CD8-positive, alpha-beta memory T cell (primary cell): ENCODE measurements at regions not wholly inside any gene's neighbourhood (a gene's known extent, or its start where the extent isn't known, plus 50 kb on each side); places are given as distances from the start of the nearest gene placed in this dataset.

ENCODE experiments used
- CTCF ChIA-PET: fragments of 350-600 bp; sonication (Branson Sonifier 250); formaldehyde crosslinking; loops from one replicate; lab custom pipeline; 2021; ENCODE audit warnings: antibody characterized with exemption; lab: Charles Lee
- POLR2A ChIA-PET: fragments of 350-600 bp; sonication (Branson Sonifier 250); formaldehyde crosslinking; loops from one replicate; lab custom pipeline; 2021; ENCODE audit warnings: antibody characterized with exemption; lab: Charles Lee
- DNase-seq, 5 donors: peaks; one replicate each; pipeline versions ENCODE4 v3.0.0 to v3.0.0-alpha.2; 2020 to 2022; ENCODE audit warnings: mixed read lengths in 1 of 5
- H3K27ac ChIP-seq: one replicate; pipeline ENCODE4 v1.7.0; 2013; ENCODE audit warnings: low read depth, mild to moderate bottlenecking, low read length, moderate library complexity
- H3K27me3 ChIP-seq: 2 replicates; pipeline ENCODE4 v1.7.0; 2013; ENCODE audit warnings: low read length, mild to moderate bottlenecking; ENCODE audit not compliant: insufficient read depth, poor library complexity, severe bottlenecking
- H3K36me3 ChIP-seq: 2 replicates; pipeline ENCODE4 v1.7.0; 2013; ENCODE audit warnings: mild to moderate bottlenecking, low read length, moderate library complexity; ENCODE audit not compliant: insufficient read depth
- H3K4me1 ChIP-seq: 2 replicates; pipeline ENCODE4 v1.7.0; 2013; ENCODE audit warnings: mild to moderate bottlenecking, low read length, moderate library complexity; ENCODE audit not compliant: insufficient read depth
- H3K4me3 ChIP-seq: 2 replicates; pipeline ENCODE4 v1.7.0; 2013; ENCODE audit warnings: mild to moderate bottlenecking, low read length
- H3K9me3 ChIP-seq: 2 replicates; pipeline ENCODE4 v1.7.0; 2013; ENCODE audit warnings: mild to moderate bottlenecking, low read length
- H3K27ac Mint-ChIP-seq, 8 donors: one replicate each; pipeline ENCODE4 v1.8.0; 2020 to 2021; ENCODE audit warnings: mixed read lengths in 8 of 8, mild to moderate bottlenecking in 6 of 8, inconsistent platforms in 3 of 8, moderate library complexity in 3 of 8
- H3K27me3 Mint-ChIP-seq, 2 donors: one replicate each; pipeline ENCODE4 v1.8.0; 2020 to 2021; ENCODE audit warnings: mixed read lengths in 2 of 2, mild to moderate bottlenecking in 1 of 2, moderate library complexity in 1 of 2
- H3K36me3 Mint-ChIP-seq, 3 donors: one replicate each; pipeline ENCODE4 v1.8.0; 2020 to 2021; ENCODE audit warnings: mixed read lengths in 3 of 3, inconsistent platforms in 1 of 3, mild to moderate bottlenecking in 1 of 3
- H3K4me1 Mint-ChIP-seq, 3 donors: one replicate each; pipeline ENCODE4 v1.8.0; 2020 to 2021; ENCODE audit warnings: mixed read lengths in 3 of 3, inconsistent platforms in 1 of 3, mild to moderate bottlenecking in 1 of 3
- H3K4me3 Mint-ChIP-seq, 7 donors: one replicate each; pipeline ENCODE4 v1.8.0; 2020 to 2021; ENCODE audit warnings: mixed read lengths in 7 of 7, mild to moderate bottlenecking in 6 of 7, moderate library complexity in 4 of 7, inconsistent platforms in 2 of 7
- H3K9me3 Mint-ChIP-seq, 5 donors: one replicate each; pipeline ENCODE4 v1.8.0; 2020 to 2022; ENCODE audit warnings: mixed read lengths in 5 of 5, mild to moderate bottlenecking in 3 of 5, moderate library complexity in 2 of 5, inconsistent platforms in 1 of 5

DNA sequence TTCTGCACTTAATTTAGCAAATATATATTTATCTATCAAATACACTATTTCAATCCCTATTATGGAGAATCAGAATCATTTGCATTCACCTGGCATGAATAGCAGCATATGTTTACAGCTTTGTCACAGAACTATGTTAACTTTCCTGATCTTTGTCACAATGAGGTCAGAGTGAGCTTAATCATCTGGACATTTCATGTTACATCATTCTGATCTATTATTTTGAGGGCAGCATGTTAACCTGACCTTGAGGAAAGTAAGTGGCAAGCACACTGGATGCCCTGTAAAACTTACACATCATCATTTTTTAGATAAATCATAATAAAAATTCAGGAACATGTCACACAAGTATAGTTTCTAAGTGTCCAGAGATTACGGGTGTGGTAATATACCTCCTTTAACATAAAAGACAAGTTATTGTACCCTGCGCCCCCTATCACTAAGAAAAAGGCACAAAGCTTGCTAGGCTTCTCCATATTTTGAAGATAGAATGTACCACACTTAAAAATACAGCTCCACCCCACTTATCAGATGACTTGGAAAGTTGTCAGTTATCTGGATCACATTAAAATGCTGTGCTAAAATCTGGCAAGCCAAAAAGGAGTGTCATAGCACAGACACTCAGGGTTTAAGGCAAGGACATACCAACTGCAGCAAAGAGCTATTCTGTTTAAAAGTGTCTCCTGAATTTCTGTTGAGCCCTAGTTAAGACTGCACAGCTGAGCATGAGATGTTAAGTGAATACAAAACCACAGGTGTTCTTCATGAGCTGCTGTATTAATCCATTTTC is 182.7 kb upstream of the FAT4 start:
- POLR2A ChIA-PET: no interaction called here
- Histone ChIP-seq H3K4me3 (no peak overlapping the region), H3K27me3 (no peaks in the 10 kb centered on the region), H3K27ac (no peak overlapping the region), H3K4me1 (no peaks in the 10 kb centered on the region), H3K36me3 (no peaks in the 10 kb centered on the region), H3K9me3 (no peaks in the 10 kb centered on the region)
- H3K4me1 Mint-ChIP-seq: no peaks in the 10 kb centered on the region
- H3K27ac Mint-ChIP-seq: no peak overlapping the region
- CTCF ChIA-PET: no interaction called here
- peaks cover 0 to 11% (median 0%) of the 10 kb centered on the region in 5 donors for H3K9me3 Mint-ChIP-seq
- no peak for DNase-seq
- H3K36me3 Mint-ChIP-seq: no peaks in the 10 kb centered on the region
- H3K4me3 Mint-ChIP-seq: no peak overlapping the region
- H3K27me3 Mint-ChIP-seq: no peaks in the 10 kb centered on the region

DNA sequence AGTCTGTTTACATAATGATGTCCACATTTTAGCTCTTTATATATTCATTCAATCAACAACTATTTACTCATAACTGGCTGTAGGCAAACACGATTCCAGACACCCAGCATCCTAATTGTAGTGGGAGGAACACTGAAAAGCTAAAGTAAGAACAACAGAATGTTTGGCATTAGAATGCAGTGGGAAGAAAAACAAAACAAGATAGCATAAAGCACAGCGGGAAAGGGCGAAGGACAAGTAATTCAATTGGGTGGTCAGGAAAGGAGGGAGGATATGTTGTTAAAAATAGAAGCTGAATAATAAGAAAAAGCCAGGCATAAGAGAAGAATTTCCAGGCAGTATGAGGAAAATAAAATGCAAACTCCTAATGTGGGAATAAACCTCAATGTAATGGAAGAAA is 189.5 kb upstream of the FAT4 start:
- Mint-ChIP-seq H3K9me3 (peaks cover 0 to 7% (median 0%) of the 10 kb centered on the region in 5 donors), H3K27ac (no peak overlapping the region), H3K27me3 (no peaks in the 10 kb centered on the region), H3K36me3 (no peaks in the 10 kb centered on the region), H3K4me1 (no peaks in the 10 kb centered on the region), H3K4me3 (no peak overlapping the region)
- no peaks in the 10 kb centered on the region for H3K36me3 ChIP-seq
- DNase-seq: no peak
- H3K4me1 ChIP-seq: no peaks in the 10 kb centered on the region
- H3K4me3 ChIP-seq: no peak overlapping the region
- CTCF ChIA-PET: no interaction called here
- H3K27me3 ChIP-seq: no peaks in the 10 kb centered on the region
- H3K27ac ChIP-seq: no peak overlapping the region
- no peaks in the 10 kb centered on the region for H3K9me3 ChIP-seq
- POLR2A ChIA-PET: no interaction called here

DNA sequence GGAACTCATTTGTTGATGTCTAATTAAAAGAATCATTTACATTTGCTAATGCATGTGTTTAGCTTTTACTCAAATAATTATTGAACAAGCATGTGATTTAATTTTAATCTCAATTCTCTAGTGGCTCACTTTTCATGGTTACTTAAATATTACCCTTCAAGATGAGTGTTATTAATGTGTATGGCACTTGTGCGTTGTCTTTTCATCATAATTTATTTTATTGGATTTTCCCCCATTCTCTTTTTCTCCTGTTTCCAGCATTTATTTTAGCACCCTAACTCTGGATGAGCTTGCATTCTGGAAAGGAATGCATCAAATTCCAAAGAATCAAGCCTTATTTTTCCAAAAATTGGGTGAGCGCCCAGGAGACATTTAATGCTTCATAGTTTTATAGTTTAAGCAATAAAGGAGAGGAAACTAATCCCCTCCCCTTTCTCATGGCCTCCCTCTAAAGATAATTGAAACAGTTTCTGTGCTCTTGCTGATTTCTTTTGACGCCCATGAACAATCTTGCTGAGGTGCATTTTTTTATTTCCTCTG is 191.1 kb upstream of the FAT4 start:
- H3K27ac Mint-ChIP-seq: no peak overlapping the region
- DNase-seq: no peak
- H3K36me3 Mint-ChIP-seq: no peaks in the 10 kb centered on the region
- POLR2A ChIA-PET: no interaction called here
- Histone ChIP-seq H3K4me1 (no peaks in the 10 kb centered on the region), H3K27me3 (no peaks in the 10 kb centered on the region), H3K9me3 (no peaks in the 10 kb centered on the region), H3K27ac (no peak overlapping the region), H3K36me3 (no peaks in the 10 kb centered on the region), H3K4me3 (no peak overlapping the region)
- CTCF ChIA-PET: no interaction called here
- H3K4me1 Mint-ChIP-seq: no peaks in the 10 kb centered on the region
- no peaks in the 10 kb centered on the region for H3K27me3 Mint-ChIP-seq
- no peak overlapping the region for H3K4me3 Mint-ChIP-seq
- peaks cover 0 to 10% (median 0%) of the 10 kb centered on the region in 5 donors for H3K9me3 Mint-ChIP-seq

DNA sequence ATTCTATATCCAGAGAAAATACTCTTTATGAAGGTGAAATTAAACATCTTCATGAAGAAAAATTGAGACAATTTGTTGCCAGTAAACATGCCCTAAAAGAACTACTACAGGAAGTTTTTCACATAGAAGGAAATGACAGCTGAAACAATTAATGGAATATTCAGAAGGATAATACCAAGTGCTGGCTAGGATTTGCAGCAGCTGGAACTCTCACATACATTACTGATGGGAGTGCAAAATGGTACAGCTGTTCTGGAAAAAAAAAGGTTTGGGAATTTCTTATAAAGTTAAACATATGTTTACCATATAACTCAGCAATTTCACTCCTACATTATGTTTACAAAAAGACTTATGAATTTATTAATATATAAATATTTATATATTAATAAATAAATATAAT is 193.2 kb upstream of the FAT4 start:
- Mint-ChIP-seq H3K27ac (no peak overlapping the region), H3K4me3 (no peak overlapping the region), H3K36me3 (no peaks in the 10 kb centered on the region), H3K9me3 (peaks cover 0 to 7% (median 0%) of the 10 kb centered on the region in 5 donors), H3K4me1 (no peaks in the 10 kb centered on the region), H3K27me3 (no peaks in the 10 kb centered on the region)
- ChIA-PET CTCF (no interaction called here), POLR2A (no interaction called here)
- DNase-seq: no peak
- no peak overlapping the region for H3K27ac ChIP-seq
- no peak overlapping the region for H3K4me3 ChIP-seq
- no peaks in the 10 kb centered on the region for H3K27me3 ChIP-seq
- no peaks in the 10 kb centered on the region for H3K9me3 ChIP-seq
- H3K4me1 ChIP-seq: no peaks in the 10 kb centered on the region
- H3K36me3 ChIP-seq: no peaks in the 10 kb centered on the region

DNA sequence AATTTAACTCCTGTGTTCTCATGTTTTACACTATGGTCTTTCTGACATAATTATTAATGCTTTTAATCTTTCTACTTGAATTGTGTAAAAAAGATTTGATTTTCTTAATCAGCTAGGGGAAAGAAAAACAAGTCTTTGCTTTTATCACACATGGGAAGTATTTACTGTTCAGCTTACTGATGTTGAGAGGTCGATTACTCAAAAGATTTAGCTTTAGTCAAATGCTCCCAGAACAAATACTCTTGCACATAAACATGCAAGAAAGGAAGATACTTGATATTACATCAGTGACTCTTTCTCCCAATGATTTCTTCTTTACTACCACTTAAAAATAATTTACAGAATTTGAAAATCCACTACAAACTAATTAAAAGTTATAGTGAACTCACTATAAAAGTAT is 198.3 kb upstream of the FAT4 start:
- no peaks in the 10 kb centered on the region for H3K4me1 ChIP-seq
- H3K27ac ChIP-seq: no peak overlapping the region
- Mint-ChIP-seq H3K4me1 (no peaks in the 10 kb centered on the region), H3K4me3 (no peak overlapping the region), H3K9me3 (peaks cover 0 to 12% (median 2%) of the 10 kb centered on the region in 5 donors), H3K27ac (no peak overlapping the region), H3K36me3 (no peaks in the 10 kb centered on the region), H3K27me3 (no peaks in the 10 kb centered on the region)
- no peaks in the 10 kb centered on the region for H3K36me3 ChIP-seq
- H3K9me3 ChIP-seq: no peaks in the 10 kb centered on the region
- ChIA-PET POLR2A (no interaction called here), CTCF (no interaction called here)
- DNase-seq: no peak
- no peaks in the 10 kb centered on the region for H3K27me3 ChIP-seq
- no peak overlapping the region for H3K4me3 ChIP-seq

DNA sequence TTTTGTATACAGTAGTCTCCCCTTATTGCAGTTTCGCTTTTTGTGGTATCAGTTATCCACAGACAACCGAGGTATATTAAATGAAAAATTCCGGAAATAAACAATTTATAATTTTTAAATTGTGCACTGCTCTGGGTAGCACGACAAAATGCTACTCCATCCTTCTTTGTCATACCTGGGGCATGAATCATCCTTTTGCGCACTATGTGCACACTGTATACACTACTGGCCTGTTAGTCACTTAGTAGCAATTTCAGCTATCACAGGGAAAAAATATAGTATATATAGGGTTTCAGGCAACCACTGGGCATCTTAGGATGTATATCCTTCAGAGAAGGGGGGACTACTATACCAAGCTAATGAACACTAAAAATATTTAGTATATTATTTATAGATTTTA is 198.8 kb upstream of the FAT4 start:
- Histone ChIP-seq H3K27ac (no peak overlapping the region), H3K36me3 (no peaks in the 10 kb centered on the region), H3K4me3 (no peak overlapping the region), H3K27me3 (no peaks in the 10 kb centered on the region), H3K9me3 (no peaks in the 10 kb centered on the region), H3K4me1 (no peaks in the 10 kb centered on the region)
- Mint-ChIP-seq H3K27ac (no peak overlapping the region), H3K27me3 (no peaks in the 10 kb centered on the region), H3K4me3 (no peak overlapping the region), H3K9me3 (peaks cover 0 to 16% (median 2%) of the 10 kb centered on the region in 5 donors), H3K4me1 (no peaks in the 10 kb centered on the region), H3K36me3 (no peaks in the 10 kb centered on the region)
- CTCF ChIA-PET: no interaction called here
- no peak for DNase-seq
- POLR2A ChIA-PET: no interaction called here

DNA sequence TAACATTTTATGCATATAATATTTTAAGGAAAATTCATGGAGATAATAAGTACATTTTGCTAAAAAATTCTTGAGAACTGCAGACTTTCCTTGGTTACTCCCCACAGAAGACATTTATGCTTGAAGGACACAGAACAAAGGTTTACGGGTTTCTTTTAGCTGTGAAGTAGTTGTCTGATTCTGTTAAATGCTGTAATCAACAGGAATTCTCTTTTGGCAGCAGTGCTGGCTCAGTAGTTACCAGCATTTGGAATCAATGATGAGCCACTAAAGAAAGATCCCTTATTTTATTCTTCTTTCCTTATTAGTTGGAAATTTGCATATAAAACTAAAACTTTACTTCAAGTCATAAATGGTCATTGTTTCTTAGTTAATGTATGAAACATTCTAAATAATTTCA is 199.3 kb upstream of the FAT4 start:
- Mint-ChIP-seq H3K27ac (no peak overlapping the region), H3K36me3 (no peaks in the 10 kb centered on the region)
- no peaks in the 10 kb centered on the region for H3K4me1 ChIP-seq

DNA sequence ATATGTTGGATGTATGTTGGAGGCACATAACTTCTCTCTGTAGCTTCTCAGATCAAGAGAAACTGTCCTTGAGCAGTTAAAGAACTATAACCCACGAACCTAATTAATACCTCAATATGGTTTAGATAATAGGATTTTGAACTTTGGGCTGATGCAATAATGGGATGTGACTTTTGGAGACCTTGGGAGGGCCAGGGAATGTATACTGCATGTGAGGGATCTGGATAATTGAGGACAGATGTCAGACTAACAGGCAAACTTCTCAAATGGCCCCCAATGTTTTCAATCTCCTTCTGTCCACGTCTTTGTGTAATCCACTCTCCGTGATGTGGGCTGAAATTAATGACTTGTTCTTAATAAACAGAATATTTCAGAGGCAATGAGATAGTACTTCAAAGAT is 202.2 kb upstream of the FAT4 start:
- Mint-ChIP-seq H3K9me3 (peaks cover 0 to 13% (median 2%) of the 10 kb centered on the region in 5 donors), H3K27ac (no peak overlapping the region), H3K36me3 (no peaks in the 10 kb centered on the region), H3K4me1 (no peaks in the 10 kb centered on the region), H3K4me3 (no peak overlapping the region), H3K27me3 (no peaks in the 10 kb centered on the region)
- H3K27me3 ChIP-seq: no peaks in the 10 kb centered on the region
- no peak for DNase-seq
- H3K9me3 ChIP-seq: no peaks in the 10 kb centered on the region
- CTCF ChIA-PET: no interaction called here
- H3K27ac ChIP-seq: no peak overlapping the region
- H3K4me1 ChIP-seq: no peaks in the 10 kb centered on the region
- H3K36me3 ChIP-seq: no peaks in the 10 kb centered on the region
- POLR2A ChIA-PET: no interaction called here
- no peak overlapping the region for H3K4me3 ChIP-seq

More for the DNA sequence above, 199.3 kb upstream of the FAT4 start:
- ChIA-PET POLR2A (no interaction called here), CTCF (no interaction called here)
- DNase-seq: no peak
- H3K9me3 Mint-ChIP-seq: peaks cover 0 to 16% (median 2%) of the 10 kb centered on the region in 5 donors
- H3K4me3 Mint-ChIP-seq: no peak overlapping the region
- no peaks in the 10 kb centered on the region for H3K9me3 ChIP-seq
- H3K27me3 Mint-ChIP-seq: no peaks in the 10 kb centered on the region
- H3K4me3 ChIP-seq: no peak overlapping the region
- no peaks in the 10 kb centered on the region for H3K27me3 ChIP-seq
- H3K27ac ChIP-seq: no peak overlapping the region
- no peaks in the 10 kb centered on the region for H3K36me3 ChIP-seq
- no peaks in the 10 kb centered on the region for H3K4me1 Mint-ChIP-seq
